HCT116 (cell line): ENCODE measurements at regions not wholly inside any gene's neighbourhood (a gene's known extent, or its start where the extent isn't known, plus 50 kb on each side); places are given as distances from the start of the nearest gene placed in this dataset.

Source experiments
- ATAC-seq: fragments of 200-7000 bp; cut with Tn5 transposase; 2 replicates; pipeline ENCODE4 v1.9.1; 2020; ENCODE audit warnings: mild to moderate bottlenecking, moderate library complexity
- BruUV-seq: library from RNA; stranded (reverse); fragments of 400-500 nt; replicated peaks from 2 replicates; lab custom pipeline; 2021; lab: Mats Ljungman, UMichigan
- CTCF ChIA-PET: fragments of 300-600 bp; sonication (Branson Sonifier 250); formaldehyde crosslinking; loops from one replicate; lab custom pipeline; 2021; ENCODE audit warnings: antibody characterized with exemption; lab: Charles Lee
- POLR2A ChIA-PET: fragments of 300-600, 350-600 bp; sonication (Branson Sonifier 250); formaldehyde crosslinking; loops from one replicate; lab custom pipeline; 2021; ENCODE audit warnings: antibody characterized with exemption; lab: Charles Lee
- RAD21 ChIA-PET, 2 experiments: fragments of 300-600 bp; sonication (Branson Sonifier 250); formaldehyde crosslinking; loops; one replicate each; lab custom pipeline; 2023; ENCODE audit warnings: low total read pairs in 2 of 2; ENCODE audit not compliant: uncharacterized antibody in 2 of 2, unreplicated experiment in 2 of 2, low non-redundant PET in 1 of 2; lab: Charles Lee
- DNase-seq: peaks from one replicate; pipeline ENCODE4 v3.0.0-alpha.2; 2010; ENCODE audit warnings: low read depth, low spot score
- H2AFZ ChIP-seq: fragments of 200-600 bp; shearing (Covaris generic), sonication (generic); 2 replicates; pipeline ENCODE4 v1.6.1; 2017; ENCODE audit warnings: low read depth, mixed run types, mixed read lengths, antibody characterized with exemption, low read length; ENCODE audit not compliant: poor library complexity, severe bottlenecking
- H3K27ac ChIP-seq: 2 replicates; pipeline ENCODE4 v1.5.1; 2012; ENCODE audit warnings: low read depth, low read length
- H3K27me3 ChIP-seq: fragments of 200-600 bp; sonication (generic); 2 replicates; pipeline ENCODE4 v1.6.1; 2016; ENCODE audit warnings: mixed run types, low read length, mixed read lengths; ENCODE audit not compliant: insufficient read depth
- H3K36me3 ChIP-seq, 2 experiments: fragments of 200-500 bp in 1 of 2; fragments of 200-600 bp in 1 of 2; sonication (Bioruptor generic) in 1 of 2; sonication (generic) in 1 of 2; 2 replicates each; pipeline versions ENCODE4 v1.5.1 to v1.6.1; 2014 to 2016; ENCODE audit warnings: low read length in 2 of 2, inconsistent platforms in 1 of 2, mixed read lengths in 1 of 2, mixed run types in 1 of 2; ENCODE audit not compliant: insufficient read depth in 2 of 2, control insufficient read depth in 1 of 2
- H3K4me1 ChIP-seq, 2 experiments: fragments of 200-600 bp in 1 of 2; sonication (generic) in 1 of 2; 2 replicates each; pipeline versions ENCODE4 v1.5.1 to v1.6.1; 2012 to 2017; ENCODE audit warnings: low read length in 2 of 2, inconsistent platforms in 1 of 2, mild to moderate bottlenecking in 1 of 2, mixed read lengths in 1 of 2, mixed run types in 1 of 2, moderate library complexity in 1 of 2; ENCODE audit not compliant: insufficient read depth in 2 of 2, control insufficient read depth in 1 of 2
- H3K4me2 ChIP-seq: fragments of 200-600 bp; sonication (generic); 2 replicates; pipeline ENCODE4 v1.6.1; 2017; ENCODE audit warnings: mixed run types, low read length, mixed read lengths
- H3K4me3 ChIP-seq, 2 experiments: fragments of 200-600 bp in 1 of 2; sonication (generic) in 1 of 2; replicated peaks in 1 of 2; 2 replicates each; pipeline ENCODE4 v1.5.1; 2011 to 2016; ENCODE audit warnings: low read length in 2 of 2, control low read depth in 1 of 2, low read depth in 1 of 2, mild to moderate bottlenecking in 1 of 2, mixed read lengths in 1 of 2, mixed run types in 1 of 2
- H3K79me2 ChIP-seq: fragments of 200-600 bp; sonication (generic); 2 replicates; pipeline ENCODE4 v1.6.1; 2017; ENCODE audit warnings: mild to moderate bottlenecking, mixed run types, low read length, moderate library complexity, mixed read lengths; ENCODE audit not compliant: insufficient read depth
- H3K9ac ChIP-seq: fragments of 200-600 bp; sonication (generic); 2 replicates; pipeline ENCODE4 v1.6.1; 2016; ENCODE audit warnings: low read length, mixed read lengths
- H3K9me2 ChIP-seq: fragments of 200-600 bp; sonication (generic), shearing (Covaris generic); 2 replicates; pipeline ENCODE4 v1.6.1; 2017; ENCODE audit warnings: mixed run types, mild to moderate bottlenecking, moderate library complexity; ENCODE audit not compliant: insufficient read depth
- H3K9me3 ChIP-seq, 2 experiments: fragments of 200-500 bp in 1 of 2; fragments of 200-600 bp in 1 of 2; sonication (Bioruptor generic) in 1 of 2; sonication (generic) in 1 of 2; 2 replicates each; pipeline ENCODE4 v1.6.1; 2014 to 2017; ENCODE audit warnings: low read length in 2 of 2, mixed read lengths in 2 of 2, inconsistent platforms in 1 of 2, low read depth in 1 of 2, mild to moderate bottlenecking in 1 of 2, mixed run types in 1 of 2, moderate library complexity in 1 of 2; ENCODE audit not compliant: control insufficient read depth in 1 of 2, insufficient read depth in 1 of 2
- H4K20me1 ChIP-seq: fragments of 200-600 bp; sonication (generic), shearing (Covaris generic); 2 replicates; pipeline ENCODE4 v1.6.1; 2017; ENCODE audit warnings: mixed run types, mild to moderate bottlenecking, moderate library complexity; ENCODE audit not compliant: insufficient read depth
- CBX3 ChIP-seq: IDR thresholded peaks from 2 replicates; pipeline ENCODE4 v1.6.1; 2012; ENCODE audit warnings: low read depth
- CEBPB ChIP-seq: IDR thresholded peaks from 2 replicates; pipeline ENCODE4 v1.6.1; 2012; ENCODE audit warnings: low read depth
- CTCF ChIP-seq, 3 experiments: fragments of 200-600 bp in 1 of 3; sonication (generic) in 1 of 3; IDR thresholded peaks in 2 of 3; conservative IDR thresholded peaks in 1 of 3; 2 replicates each; pipeline ENCODE4 v1.5.1; 2012 to 2017; ENCODE audit warnings: low read depth in 2 of 3, low read length in 2 of 3, antibody characterized with exemption in 1 of 3, borderline replicate concordance in 1 of 3, control low read depth in 1 of 3, mild to moderate bottlenecking in 1 of 3, mixed read lengths in 1 of 3, mixed run types in 1 of 3, moderate library complexity in 1 of 3; ENCODE audit not compliant: insufficient read depth in 1 of 3
- EGR1 ChIP-seq: IDR thresholded peaks from 2 replicates; pipeline ENCODE4 v1.6.1; 2012; ENCODE audit warnings: low read depth
- EZH2 ChIP-seq: fragments of 200-600 bp; sonication (generic); IDR thresholded peaks from 2 replicates; pipeline ENCODE4 v1.6.1; 2017; ENCODE audit warnings: antibody characterized with exemption, mixed run types
- EZH2phosphoT487 ChIP-seq: fragments of 200-600 bp; IDR thresholded peaks from 2 replicates; pipeline ENCODE4 v1.6.1; 2018; ENCODE audit warnings: antibody characterized with exemption, borderline replicate concordance
- JUND ChIP-seq: IDR thresholded peaks from 2 replicates; pipeline ENCODE4 v1.6.1; 2012
- RAD21 ChIP-seq: IDR thresholded peaks from 2 replicates; pipeline ENCODE4 v1.6.1; 2012; ENCODE audit warnings: low read depth, mild to moderate bottlenecking
- REST ChIP-seq: IDR thresholded peaks from 2 replicates; pipeline ENCODE4 v1.6.1; 2012; ENCODE audit warnings: low read depth
- SIN3A ChIP-seq: IDR thresholded peaks from 2 replicates; pipeline ENCODE4 v1.6.1; 2012; ENCODE audit warnings: low read depth
- SP1 ChIP-seq: IDR thresholded peaks from 2 replicates; pipeline ENCODE4 v1.6.1; 2012; ENCODE audit warnings: low read depth
- YY1 ChIP-seq: IDR thresholded peaks from 2 replicates; pipeline ENCODE4 v1.6.1; 2011; ENCODE audit warnings: low read length, low read depth, moderate library complexity, mild to moderate bottlenecking; ENCODE audit not compliant: insufficient replicate concordance; ENCODE audit errors: extremely low read depth
- ZBTB33 ChIP-seq: IDR thresholded peaks from 2 replicates; pipeline ENCODE4 v1.6.1; 2011; ENCODE audit warnings: mild to moderate bottlenecking, low read length, moderate library complexity; ENCODE audit not compliant: insufficient replicate concordance; ENCODE audit errors: extremely low read depth
- ZFX ChIP-seq: fragments of 450-650 bp; IDR thresholded peaks from 2 replicates; pipeline ENCODE4 v1.6.1; 2017
- intact Hi-C: fragments of 100-400 bp; cut with micrococcal nuclease; formaldehyde crosslinking; loops from 2 replicates; pipeline ENCODE4 v1.10.0; 2022

GRCh38 chr11:81036168-81036870 is 1595.5 kb upstream of the TENM4 start:
- no peaks in the 10 kb centered on the region for H3K4me1 ChIP-seq
- intact Hi-C loops: no loop called here
- no peak overlapping the region for H3K4me2 ChIP-seq
- POLR2A ChIA-PET: no interaction called here
- H2AFZ ChIP-seq: no peak overlapping the region
- no peaks in the 10 kb centered on the region for H3K36me3 ChIP-seq
- H3K27me3 ChIP-seq: no peaks in the 10 kb centered on the region
- TF ChIP-seq YY1 (no peak), EZH2phosphoT487 (no peak), REST (no peak), CTCF (IDR thresholded peaks at IDR 0.05 in 2 of 3, conservative IDR thresholded peaks at IDR 0.05 in 1 of 3; ENCODE audit: borderline replicate concordance in 1 of 3, insufficient read depth in 1 of 3, low read depth in 2 of 3, low read length in 2 of 3) (no peak), EGR1 (no peak), JUND (no peak), RAD21 (no peak), ZFX (no peak), EZH2 (no peak), ZBTB33 (no peak), CBX3 (no peak), SIN3A (no peak), SP1 (no peak), CEBPB (no peak)
- TF ChIP-seq, all 23 proteins: peak for 0
- Histone ChIP-seq H3K9ac (no peak overlapping the region), H3K9me3 (peaks cover 4 to 28% of the 10 kb centered on the region in 2 experiments; a peak in 2 of 4 replicates), H4K20me1 (no peaks in the 10 kb centered on the region), H3K9me2 (no peaks in the 10 kb centered on the region), H3K79me2 (no peaks in the 10 kb centered on the region), H3K4me3 (no peak overlapping the region), H3K27ac (no peak overlapping the region)
- ATAC-seq (no peak), DNase-seq (no peak)
- BruUV-seq: no TSS peak
- ChIA-PET CTCF (no interaction called here), RAD21 (no interaction called here)
